ENCODE measurements at regions not wholly inside any gene's neighbourhood (a gene's known extent, or its start where the extent isn't known, plus 50 kb on each side); places are given as distances from the start of the nearest gene placed in this dataset.
"Not testable (repeated sequence)": the region's sequence is repeated elsewhere in the genome, so short reads cannot be mapped to it uniquely, and the experiment has no call there.

DNA sequence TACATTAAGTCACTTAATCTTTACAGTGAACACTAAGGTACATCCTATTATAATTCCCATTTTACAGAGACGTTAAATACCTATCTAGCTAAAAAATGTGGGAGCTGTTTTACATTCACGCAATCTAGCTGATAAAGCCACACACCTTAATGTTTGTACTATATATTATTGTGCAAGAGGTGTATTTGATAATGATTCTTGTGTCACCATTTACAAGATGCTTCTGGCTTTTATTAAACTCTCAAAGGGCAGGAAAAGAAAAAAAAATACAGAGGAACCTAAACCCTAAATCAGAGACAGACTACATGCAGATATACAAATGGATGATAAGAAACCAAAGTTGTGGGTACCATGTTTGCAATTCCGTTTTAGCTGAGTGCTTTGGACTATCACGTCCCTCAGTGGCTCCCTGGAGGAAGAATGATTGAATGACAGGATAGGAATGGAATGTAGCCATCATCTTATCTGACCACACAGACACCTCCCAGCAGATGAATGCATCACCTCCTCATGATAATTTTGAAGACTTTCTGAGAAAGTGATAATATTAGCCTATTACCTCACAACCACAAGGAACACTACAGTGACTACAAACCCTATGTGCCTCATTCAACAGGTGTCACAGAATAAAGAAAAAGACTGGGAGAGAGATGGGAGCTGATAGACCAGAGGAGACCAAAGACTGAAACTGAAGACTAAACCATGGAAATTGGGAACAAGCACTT is 230.5 kb upstream of the SERP2 start:
- no peak for TF ChIP-seq ZFX (IDR thresholded peaks at IDR 0.05; ENCODE audit: borderline replicate concordance)
- TF ChIP-seq, protein P1, sequence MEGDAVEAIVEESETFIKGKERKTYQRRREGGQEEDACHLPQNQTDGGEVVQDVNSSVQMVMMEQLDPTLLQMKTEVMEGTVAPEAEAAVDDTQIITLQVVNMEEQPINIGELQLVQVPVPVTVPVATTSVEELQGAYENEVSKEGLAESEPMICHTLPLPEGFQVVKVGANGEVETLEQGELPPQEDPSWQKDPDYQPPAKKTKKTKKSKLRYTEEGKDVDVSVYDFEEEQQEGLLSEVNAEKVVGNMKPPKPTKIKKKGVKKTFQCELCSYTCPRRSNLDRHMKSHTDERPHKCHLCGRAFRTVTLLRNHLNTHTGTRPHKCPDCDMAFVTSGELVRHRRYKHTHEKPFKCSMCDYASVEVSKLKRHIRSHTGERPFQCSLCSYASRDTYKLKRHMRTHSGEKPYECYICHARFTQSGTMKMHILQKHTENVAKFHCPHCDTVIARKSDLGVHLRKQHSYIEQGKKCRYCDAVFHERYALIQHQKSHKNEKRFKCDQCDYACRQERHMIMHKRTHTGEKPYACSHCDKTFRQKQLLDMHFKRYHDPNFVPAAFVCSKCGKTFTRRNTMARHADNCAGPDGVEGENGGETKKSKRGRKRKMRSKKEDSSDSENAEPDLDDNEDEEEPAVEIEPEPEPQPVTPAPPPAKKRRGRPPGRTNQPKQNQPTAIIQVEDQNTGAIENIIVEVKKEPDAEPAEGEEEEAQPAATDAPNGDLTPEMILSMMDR (IDR thresholded peaks at IDR 0.05) = no peak
- H3K27ac ChIP-seq = no peak overlapping the region; the same call in 1 of the 2 replicates

DNA sequence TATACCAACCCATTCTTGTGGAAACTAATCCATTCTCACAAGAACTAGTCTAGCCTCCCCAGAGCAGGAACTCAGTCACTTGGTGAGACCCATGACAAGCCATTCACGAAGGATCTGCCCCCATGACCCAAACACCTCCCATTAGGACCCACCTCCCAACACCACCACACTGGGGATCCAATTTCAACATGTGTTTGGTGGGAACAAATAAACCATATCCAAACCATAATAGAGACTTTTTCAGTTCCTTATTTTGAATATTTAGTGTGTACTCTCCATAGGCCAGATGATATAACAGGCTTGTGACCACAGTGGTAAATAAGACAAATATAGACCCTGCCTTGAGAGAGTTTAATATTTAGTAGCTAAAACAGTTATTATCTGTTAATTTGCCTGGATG is 227.5 kb upstream of the SERP2 start:
- no peak for TF ChIP-seq ZFX (IDR thresholded peaks at IDR 0.05; ENCODE audit: borderline replicate concordance)
- TF ChIP-seq, protein P1 (IDR thresholded peaks at IDR 0.05) = no peak
- no peak overlapping the region for H3K27ac ChIP-seq

DNA sequence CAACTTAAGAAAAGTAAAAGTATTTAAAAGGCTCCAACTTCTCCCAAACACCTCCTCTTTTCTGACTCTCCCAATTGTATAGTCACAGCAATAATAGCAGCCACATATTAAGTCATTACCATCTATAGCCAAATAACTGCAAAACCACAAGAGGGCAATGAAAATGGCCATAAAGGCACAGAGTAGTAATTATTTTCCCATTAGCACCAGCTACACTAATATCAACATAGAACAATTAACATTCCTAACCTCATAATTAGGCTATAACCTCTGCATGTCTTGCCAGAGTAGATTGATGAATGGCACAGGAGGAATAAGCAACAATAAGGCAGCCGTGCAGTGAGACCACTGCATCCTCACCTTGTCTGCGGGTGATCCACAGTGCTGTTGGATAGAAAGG is 226.4 kb upstream of the SERP2 start:
- no peak overlapping the region for H3K27ac ChIP-seq
- TF ChIP-seq ZFX (IDR thresholded peaks at IDR 0.05; ENCODE audit: borderline replicate concordance) = no peak
- TF ChIP-seq, protein P1 (IDR thresholded peaks at IDR 0.05) = no peak

DNA sequence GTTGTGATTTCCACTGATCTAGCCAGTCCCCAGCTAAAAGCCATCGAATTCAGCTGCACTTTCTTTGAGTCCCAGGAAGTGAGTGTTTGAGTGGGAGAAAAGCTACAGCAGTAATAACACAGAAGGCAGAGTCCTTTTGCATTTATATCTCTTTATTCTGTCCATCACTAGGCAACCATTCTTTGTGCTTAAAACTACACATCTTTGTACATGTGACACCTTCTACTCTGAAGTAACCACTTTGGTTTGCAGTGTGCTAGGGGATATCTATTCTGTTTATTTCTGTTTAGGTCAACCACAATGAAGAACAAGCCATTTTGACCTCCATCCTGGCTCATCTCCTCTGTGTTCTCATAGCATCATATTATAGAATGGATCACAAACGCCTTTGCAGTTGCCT is 226.0 kb upstream of the SERP2 start:
- no peak overlapping the region for H3K27ac ChIP-seq
- TF ChIP-seq, protein P1 (IDR thresholded peaks at IDR 0.05) = no peak
- no peak for TF ChIP-seq ZFX (IDR thresholded peaks at IDR 0.05; ENCODE audit: borderline replicate concordance)

DNA sequence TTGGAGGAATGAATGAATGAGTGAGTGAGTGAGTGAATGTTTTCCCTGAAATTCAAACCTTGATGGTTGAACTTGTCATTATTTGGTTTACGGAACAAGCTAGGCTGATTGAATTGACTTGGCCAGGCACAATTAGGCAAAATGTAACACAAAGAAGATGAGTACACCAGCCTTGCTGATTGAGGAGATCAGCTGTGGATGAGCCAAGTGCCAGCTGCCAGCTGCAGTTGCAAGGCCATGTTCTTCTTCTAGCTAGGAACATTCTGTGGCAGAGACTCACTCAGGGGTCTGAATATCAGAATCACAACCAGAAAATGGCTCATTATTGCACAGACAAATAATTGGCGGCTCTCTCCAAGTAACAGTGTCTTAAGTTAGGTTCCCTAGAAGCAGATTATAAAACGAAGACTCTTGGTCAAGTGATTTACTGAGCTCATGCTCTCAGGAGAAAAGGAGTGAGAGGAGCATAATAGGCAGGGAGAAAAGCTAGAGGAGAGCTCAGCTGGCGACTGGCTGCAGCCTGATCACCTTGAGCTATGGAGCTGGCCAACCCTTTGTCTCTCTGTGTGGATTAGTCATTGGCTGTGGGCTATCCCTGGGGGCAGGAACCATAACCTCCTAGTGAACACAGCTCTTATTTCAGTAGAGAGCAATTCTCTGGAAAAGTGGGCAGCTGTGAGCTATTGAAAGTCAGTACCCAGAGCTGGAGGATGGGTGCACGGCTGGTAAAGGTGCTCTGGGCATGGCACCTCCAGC is 225.3 kb upstream of the SERP2 start:
- TF ChIP-seq, protein P1 (IDR thresholded peaks at IDR 0.05) = no peak
- no peak for TF ChIP-seq ZFX (IDR thresholded peaks at IDR 0.05; ENCODE audit: borderline replicate concordance)
- H3K27ac ChIP-seq = no peak overlapping the region

DNA sequence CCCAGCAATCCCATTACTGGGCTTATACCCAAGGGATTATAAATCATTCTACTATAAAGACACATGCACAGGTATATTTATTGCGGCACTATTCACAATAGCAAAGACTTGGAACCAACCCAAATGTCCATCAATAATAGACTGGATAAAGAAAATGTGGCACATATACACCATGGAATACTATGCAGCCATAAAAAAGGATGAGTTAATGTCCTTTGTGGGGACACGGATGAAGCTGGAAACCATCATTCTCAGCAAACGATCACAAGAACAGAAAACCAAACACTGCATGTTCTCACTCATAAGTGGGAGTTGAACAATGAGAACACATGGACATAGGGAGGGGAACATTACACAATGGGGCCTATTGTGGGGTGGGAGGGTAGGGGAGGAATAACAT is 224.4 kb upstream of the SERP2 start:
- not testable (repeated sequence) for H3K27ac ChIP-seq

DNA sequence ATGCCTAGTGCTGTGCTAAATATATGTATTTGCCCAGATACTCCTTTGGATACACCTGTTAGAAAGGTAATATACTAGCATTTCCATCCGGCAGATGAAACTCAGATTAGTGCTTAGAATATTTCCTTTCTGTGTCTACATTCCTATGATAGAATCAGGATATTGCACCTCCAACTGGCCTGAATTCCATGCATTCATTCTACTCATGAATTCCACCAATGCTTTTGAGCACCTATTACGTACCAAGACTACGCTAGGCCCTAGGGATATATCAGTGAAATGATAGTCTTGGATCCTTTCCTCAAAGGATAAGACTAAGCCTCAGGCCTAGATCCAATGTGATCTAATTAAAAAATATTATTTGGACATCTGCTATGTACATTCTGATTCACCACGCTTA is 223.8 kb upstream of the SERP2 start:
- TF ChIP-seq, protein P1 (IDR thresholded peaks at IDR 0.05) = no peak
- TF ChIP-seq ZFX (IDR thresholded peaks at IDR 0.05; ENCODE audit: borderline replicate concordance) = no peak
- H3K27ac ChIP-seq = no peak overlapping the region

All from 22Rv1 (cell line).